CD4-positive, alpha-beta T cell (primary cell): ENCODE measurements at regions not wholly inside any gene's neighbourhood (a gene's known extent, or its start where the extent isn't known, plus 50 kb on each side); places are given as distances from the start of the nearest gene placed in this dataset.

ENCODE experiments used
- ATAC-seq: fragments of 200-7000 bp; cut with Tn5 transposase; one replicate; pipeline ENCODE4 v1.10.0; 2022; ENCODE audit warnings: mild to moderate bottlenecking; ENCODE audit not compliant: poor library complexity
- CTCF ChIA-PET: fragments of 350-600 bp; sonication (Branson Sonifier 250); formaldehyde crosslinking; loops from one replicate; lab custom pipeline; 2021; ENCODE audit warnings: antibody characterized with exemption, inconsistent platforms; lab: Charles Lee
- POLR2A ChIA-PET: fragments of 350-600 bp; sonication (Branson Sonifier 250); formaldehyde crosslinking; loops from one replicate; lab custom pipeline; 2021; ENCODE audit warnings: antibody characterized with exemption, inconsistent platforms; lab: Charles Lee
- DNase-seq, 14 experiments: peaks; one replicate each; pipeline ENCODE4 v3.0.0-alpha.2; 2013 to 2020; ENCODE audit warnings: mixed read lengths in 2 of 14
- H3K27ac ChIP-seq, 2 donors: one replicate each; pipeline versions ENCODE4 v1.5.1 to v1.7.0; 2013; ENCODE audit warnings: low read length in 2 of 2, low read depth in 1 of 2, mild to moderate bottlenecking in 1 of 2
- H3K27me3 ChIP-seq, 2 experiments: 1 replicate in 1 of 2; 2 replicates in 1 of 2; pipeline versions ENCODE4 v1.6.1 to v1.7.0; 2013; ENCODE audit warnings: low read length in 2 of 2, control low read depth in 1 of 2, mild to moderate bottlenecking in 1 of 2, moderate library complexity in 1 of 2; ENCODE audit not compliant: insufficient read depth in 2 of 2, control insufficient read depth in 1 of 2
- H3K36me3 ChIP-seq: one replicate; pipeline ENCODE4 v1.6.1; 2013; ENCODE audit warnings: low read length, control low read depth; ENCODE audit not compliant: insufficient read depth
- H3K4me1 ChIP-seq: one replicate; pipeline ENCODE4 v1.6.1; 2013; ENCODE audit warnings: low read length, control low read depth; ENCODE audit not compliant: insufficient read depth
- H3K4me3 ChIP-seq: one replicate; pipeline ENCODE4 v1.5.1; 2013; ENCODE audit warnings: mild to moderate bottlenecking, low read length, moderate library complexity
- H3K9me3 ChIP-seq, 2 experiments: 1 replicate in 1 of 2; 2 replicates in 1 of 2; pipeline versions ENCODE4 v1.6.1 to v1.7.0; 2013; ENCODE audit warnings: low read length in 2 of 2, mild to moderate bottlenecking in 2 of 2, control low read depth in 1 of 2, moderate library complexity in 1 of 2; ENCODE audit not compliant: control insufficient read depth in 1 of 2, insufficient read depth in 1 of 2
- H3K27ac Mint-ChIP-seq: one replicate; pipeline ENCODE4 v1.8.0; 2020; ENCODE audit warnings: mixed read lengths
- H3K27me3 Mint-ChIP-seq: one replicate; pipeline ENCODE4 v1.8.0; 2021; ENCODE audit warnings: mixed read lengths
- H3K36me3 Mint-ChIP-seq: one replicate; pipeline ENCODE4 v1.8.0; 2021; ENCODE audit warnings: low read depth, mixed read lengths
- H3K4me1 Mint-ChIP-seq: one replicate; pipeline ENCODE4 v1.8.0; 2021; ENCODE audit warnings: low read depth, mixed read lengths
- H3K4me3 Mint-ChIP-seq: one replicate; pipeline ENCODE4 v1.8.0; 2020; ENCODE audit warnings: mild to moderate bottlenecking, mixed read lengths
- H3K9me3 Mint-ChIP-seq: one replicate; pipeline ENCODE4 v1.8.0; 2020; ENCODE audit warnings: mixed read lengths
- CTCF ChIP-seq: fragments of 200-600 bp; IDR thresholded peaks from one replicate; pipeline ENCODE4 v1.8.0; 2022; ENCODE audit warnings: antibody characterized with exemption, mild to moderate bottlenecking
- intact Hi-C, 2 experiments: fragments of 100-400 bp; cut with DNase I in 1 of 2; cut with micrococcal nuclease in 1 of 2; formaldehyde crosslinking; loops; one replicate each; pipeline versions ENCODE4 v1.15.1 to v1.9.0; 2023 to 2025; cut with DNase I, micrococcal nuclease

GRCh38 chr4:60313611-60314178, 886.4 kb upstream of the ADGRL3 start:
- H3K4me3 Mint-ChIP-seq = no peak overlapping the region
- no peaks in the 10 kb centered on the region for H3K4me1 Mint-ChIP-seq
- no peaks in the 10 kb centered on the region for H3K27me3 Mint-ChIP-seq
- H3K27ac Mint-ChIP-seq = no peak overlapping the region
- H3K36me3 Mint-ChIP-seq = no peaks in the 10 kb centered on the region
- intact Hi-C loops = no loop called here
- TF ChIP-seq CTCF = no peak
- ChIA-PET POLR2A (interaction anchor here (0.5 kb wide), 1 partner anchor 50 kb away, joined by 4 read pairs; no protein-coding TSS in a partner anchor), CTCF (no interaction called here)
- Histone ChIP-seq H3K27me3 (no peaks in the 10 kb centered on the region), H3K36me3 (no peaks in the 10 kb centered on the region), H3K4me1 (no peaks in the 10 kb centered on the region), H3K4me3 (no peak overlapping the region), H3K9me3 (no peaks in the 10 kb centered on the region), H3K27ac (no peak overlapping the region)
- DNase-seq (no peak), ATAC-seq (no peak)
- peaks cover 14% of the 10 kb centered on the region for H3K9me3 Mint-ChIP-seq

GRCh38 chr4:60314416-60314815, 885.7 kb upstream of the ADGRL3 start:
- Mint-ChIP-seq H3K27ac (no peak overlapping the region), H3K4me1 (no peaks in the 10 kb centered on the region), H3K36me3 (no peaks in the 10 kb centered on the region), H3K27me3 (no peaks in the 10 kb centered on the region), H3K9me3 (peaks cover 14% of the 10 kb centered on the region), H3K4me3 (no peak overlapping the region)
- no peak for ATAC-seq
- no peak overlapping the region for H3K27ac ChIP-seq
- H3K4me3 ChIP-seq = no peak overlapping the region
- intact Hi-C loops = no loop called here
- ChIA-PET POLR2A (no interaction called here), CTCF (no interaction called here)
- no peaks in the 10 kb centered on the region for H3K4me1 ChIP-seq
- TF ChIP-seq CTCF = no peak
- H3K36me3 ChIP-seq = no peaks in the 10 kb centered on the region
- no peaks in the 10 kb centered on the region for H3K9me3 ChIP-seq
- DNase-seq = no peak
- no peaks in the 10 kb centered on the region for H3K27me3 ChIP-seq

- H3K4me3 ChIP-seq = no peak overlapping the region
- Mint-ChIP-seq H3K4me3 (no peak overlapping the region), H3K27me3 (no peaks in the 10 kb centered on the region), H3K36me3 (no peaks in the 10 kb centered on the region), H3K9me3 (peaks cover 14% of the 10 kb centered on the region), H3K27ac (no peak overlapping the region), H3K4me1 (no peaks in the 10 kb centered on the region)
- TF ChIP-seq CTCF = no peak
- H3K36me3 ChIP-seq = no peaks in the 10 kb centered on the region
- no peaks in the 10 kb centered on the region for H3K9me3 ChIP-seq
- DNase-seq (no peak), ATAC-seq (no peak)
- H3K4me1 ChIP-seq = no peaks in the 10 kb centered on the region
- ChIA-PET CTCF (no interaction called here), POLR2A (no interaction called here)
- no peaks in the 10 kb centered on the region for H3K27me3 ChIP-seq
- intact Hi-C loops = no loop called here
- no peak overlapping the region for H3K27ac ChIP-seq
These were observed 884.5 kb upstream of the ADGRL3 start for GRCh38 chr4:60315586-60315985.
